ENCODE measurements at regions not wholly inside any gene's neighbourhood (a gene's known extent, or its start where the extent isn't known, plus 50 kb on each side); places are given as distances from the start of the nearest gene placed in this dataset.

DNA sequence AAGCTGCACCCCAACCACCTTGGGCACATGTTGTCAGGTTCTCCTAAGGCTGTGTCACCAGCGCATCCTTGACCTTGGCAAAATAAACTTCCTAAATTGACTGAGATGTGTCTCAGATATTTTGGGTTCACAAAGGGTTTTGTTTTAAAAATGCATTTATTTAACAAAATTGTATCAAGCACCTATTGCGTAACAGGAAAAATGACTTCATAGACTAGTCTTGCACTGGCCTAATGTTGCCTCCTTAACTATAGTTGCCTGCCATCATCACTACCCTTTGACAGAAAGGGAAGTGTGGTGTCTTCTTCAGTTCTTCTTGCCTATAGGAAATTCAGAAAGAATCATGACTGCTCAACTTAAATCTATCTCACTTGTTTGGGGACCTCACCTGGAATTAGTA lies 374.2 kb downstream of the SH2D1A start:
- TF ChIP-seq, protein P1, sequence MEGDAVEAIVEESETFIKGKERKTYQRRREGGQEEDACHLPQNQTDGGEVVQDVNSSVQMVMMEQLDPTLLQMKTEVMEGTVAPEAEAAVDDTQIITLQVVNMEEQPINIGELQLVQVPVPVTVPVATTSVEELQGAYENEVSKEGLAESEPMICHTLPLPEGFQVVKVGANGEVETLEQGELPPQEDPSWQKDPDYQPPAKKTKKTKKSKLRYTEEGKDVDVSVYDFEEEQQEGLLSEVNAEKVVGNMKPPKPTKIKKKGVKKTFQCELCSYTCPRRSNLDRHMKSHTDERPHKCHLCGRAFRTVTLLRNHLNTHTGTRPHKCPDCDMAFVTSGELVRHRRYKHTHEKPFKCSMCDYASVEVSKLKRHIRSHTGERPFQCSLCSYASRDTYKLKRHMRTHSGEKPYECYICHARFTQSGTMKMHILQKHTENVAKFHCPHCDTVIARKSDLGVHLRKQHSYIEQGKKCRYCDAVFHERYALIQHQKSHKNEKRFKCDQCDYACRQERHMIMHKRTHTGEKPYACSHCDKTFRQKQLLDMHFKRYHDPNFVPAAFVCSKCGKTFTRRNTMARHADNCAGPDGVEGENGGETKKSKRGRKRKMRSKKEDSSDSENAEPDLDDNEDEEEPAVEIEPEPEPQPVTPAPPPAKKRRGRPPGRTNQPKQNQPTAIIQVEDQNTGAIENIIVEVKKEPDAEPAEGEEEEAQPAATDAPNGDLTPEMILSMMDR (IDR thresholded peaks at IDR 0.05; ENCODE audit: unreplicated experiment in 3 of 3): no peak
- H3K27me3 Mint-ChIP-seq (ENCODE audit: low read depth): no peaks in the 10 kb centered on the region
- H3K9me3 Mint-ChIP-seq: no peaks in the 10 kb centered on the region
- no peaks in the 10 kb centered on the region for H3K36me3 Mint-ChIP-seq (ENCODE audit: low read depth)
- H3K4me1 Mint-ChIP-seq: no peaks in the 10 kb centered on the region
- H3K4me3 Mint-ChIP-seq: no peak overlapping the region
- H3K27ac Mint-ChIP-seq: no peak overlapping the region

DNA sequence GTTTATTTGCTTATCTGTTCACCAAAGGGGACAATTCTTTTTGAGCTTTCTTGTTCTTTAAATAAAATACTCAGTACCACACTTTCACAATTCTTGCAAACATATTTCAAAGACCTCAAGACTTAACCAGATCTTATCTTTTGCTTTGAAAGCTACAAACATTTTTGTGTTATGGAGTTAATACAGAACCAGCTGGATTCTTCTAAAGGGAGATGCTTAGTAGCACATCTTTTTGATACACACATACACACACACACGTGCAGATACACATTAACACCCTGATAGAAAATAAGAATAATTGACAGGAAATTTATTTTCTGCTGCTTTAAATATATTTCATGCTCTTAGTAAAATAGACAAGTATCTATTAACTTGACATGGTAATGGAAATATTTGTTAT lies 379.1 kb downstream of the SH2D1A start:
- H3K36me3 Mint-ChIP-seq (ENCODE audit: low read depth): no peaks in the 10 kb centered on the region
- H3K27me3 Mint-ChIP-seq (ENCODE audit: low read depth): no peaks in the 10 kb centered on the region
- H3K27ac Mint-ChIP-seq: no peak overlapping the region
- no peaks in the 10 kb centered on the region for H3K9me3 Mint-ChIP-seq
- no peaks in the 10 kb centered on the region for H3K4me1 Mint-ChIP-seq
- TF ChIP-seq, protein P1 (IDR thresholded peaks at IDR 0.05; ENCODE audit: unreplicated experiment in 3 of 3): no peak
- H3K4me3 Mint-ChIP-seq: no peak overlapping the region

DNA sequence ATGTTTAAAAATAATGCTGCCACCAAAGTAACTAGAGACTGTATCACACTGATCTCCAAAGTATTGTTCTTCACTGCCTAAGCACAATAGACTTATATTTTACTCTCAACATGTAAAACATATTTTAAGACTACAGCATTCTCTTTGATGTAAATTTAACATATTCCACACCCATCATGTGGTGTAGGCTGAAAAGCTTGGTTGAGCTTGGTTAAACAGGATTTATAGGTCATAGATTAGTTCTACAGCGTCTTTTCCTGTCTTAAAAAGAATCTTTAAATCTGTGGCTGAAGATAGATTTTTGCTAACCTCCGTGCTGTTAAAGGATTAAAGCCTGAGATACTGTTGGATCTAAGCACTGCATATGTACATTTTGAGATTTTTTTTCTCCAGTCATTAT lies 379.9 kb downstream of the SH2D1A start:
- TF ChIP-seq, protein P1 (IDR thresholded peaks at IDR 0.05; ENCODE audit: unreplicated experiment in 3 of 3): no peak
- Mint-ChIP-seq H3K27ac (no peak overlapping the region), H3K27me3 (ENCODE audit: low read depth) (no peaks in the 10 kb centered on the region), H3K4me3 (no peak overlapping the region), H3K36me3 (ENCODE audit: low read depth) (no peaks in the 10 kb centered on the region), H3K4me1 (no peaks in the 10 kb centered on the region), H3K9me3 (no peaks in the 10 kb centered on the region)

DNA sequence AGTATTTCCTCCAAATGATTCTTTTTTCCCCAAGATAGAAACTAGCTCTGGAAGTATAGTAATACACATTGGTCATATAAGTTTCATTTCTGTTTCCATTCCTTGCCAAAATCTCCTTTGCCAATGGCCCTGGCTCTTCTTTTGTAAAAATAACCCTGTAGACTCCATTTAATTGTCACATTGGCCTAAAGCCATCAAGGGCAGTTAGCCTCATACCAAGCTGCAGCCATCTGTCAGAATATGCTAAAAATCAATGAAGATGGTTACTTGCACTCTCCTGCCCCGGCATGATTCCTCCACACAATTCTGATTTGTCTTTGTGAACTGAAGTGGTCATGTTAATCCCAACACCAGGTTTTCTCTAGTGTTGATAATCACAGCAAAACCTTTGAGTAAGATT lies 380.5 kb downstream of the SH2D1A start:
- H3K4me1 Mint-ChIP-seq: no peaks in the 10 kb centered on the region
- H3K9me3 Mint-ChIP-seq: no peaks in the 10 kb centered on the region
- no peaks in the 10 kb centered on the region for H3K27me3 Mint-ChIP-seq (ENCODE audit: low read depth)
- TF ChIP-seq, protein P1 (IDR thresholded peaks at IDR 0.05; ENCODE audit: unreplicated experiment in 3 of 3): no peak
- no peak overlapping the region for H3K27ac Mint-ChIP-seq
- H3K4me3 Mint-ChIP-seq: no peak overlapping the region
- H3K36me3 Mint-ChIP-seq (ENCODE audit: low read depth): no peaks in the 10 kb centered on the region

DNA sequence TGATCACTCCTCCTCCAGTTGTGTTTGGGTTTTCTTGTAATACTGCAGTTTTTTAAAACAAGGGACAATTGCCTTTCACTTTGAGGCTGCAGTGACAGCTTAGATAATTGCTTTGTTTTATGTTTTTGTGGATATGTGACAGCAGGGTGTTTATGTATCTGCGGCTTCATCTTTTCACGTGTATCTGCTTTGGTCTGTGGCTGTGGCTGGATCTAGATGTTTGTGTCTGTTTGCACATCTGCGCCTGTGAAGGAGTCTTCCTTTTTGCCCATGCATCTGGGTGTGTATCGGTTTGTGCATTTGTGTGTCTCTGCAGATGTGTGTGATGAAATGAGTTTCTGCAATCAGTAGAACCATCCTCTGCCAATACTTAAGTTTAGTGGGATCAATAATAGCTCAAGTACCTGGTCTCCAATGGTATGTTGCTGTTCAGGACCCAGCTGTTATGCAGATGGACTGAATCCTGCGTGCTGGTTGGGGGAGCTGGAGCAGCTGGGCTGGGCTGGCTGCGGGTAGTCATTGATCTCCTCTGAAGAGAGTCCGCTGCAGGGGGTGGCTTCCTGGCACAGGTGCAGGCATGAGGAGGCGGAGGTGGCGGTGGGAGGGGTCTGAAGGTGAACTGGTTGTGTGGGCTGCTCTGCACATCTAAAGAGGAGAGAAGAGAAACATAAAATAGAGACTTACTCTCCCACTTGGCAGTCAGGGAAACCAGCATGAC lies 390.3 kb downstream of the SH2D1A start:
- TF ChIP-seq, protein P1 (IDR thresholded peaks at IDR 0.05; ENCODE audit: unreplicated experiment in 3 of 3): no peak
- no peak overlapping the region for H3K27ac Mint-ChIP-seq
- no peak overlapping the region for H3K4me3 Mint-ChIP-seq
- peaks cover 6% of the 10 kb centered on the region for H3K27me3 Mint-ChIP-seq (ENCODE audit: low read depth)
- no peaks in the 10 kb centered on the region for H3K36me3 Mint-ChIP-seq (ENCODE audit: low read depth)
- no peaks in the 10 kb centered on the region for H3K9me3 Mint-ChIP-seq
- H3K4me1 Mint-ChIP-seq: peaks cover 6% of the 10 kb centered on the region

DNA sequence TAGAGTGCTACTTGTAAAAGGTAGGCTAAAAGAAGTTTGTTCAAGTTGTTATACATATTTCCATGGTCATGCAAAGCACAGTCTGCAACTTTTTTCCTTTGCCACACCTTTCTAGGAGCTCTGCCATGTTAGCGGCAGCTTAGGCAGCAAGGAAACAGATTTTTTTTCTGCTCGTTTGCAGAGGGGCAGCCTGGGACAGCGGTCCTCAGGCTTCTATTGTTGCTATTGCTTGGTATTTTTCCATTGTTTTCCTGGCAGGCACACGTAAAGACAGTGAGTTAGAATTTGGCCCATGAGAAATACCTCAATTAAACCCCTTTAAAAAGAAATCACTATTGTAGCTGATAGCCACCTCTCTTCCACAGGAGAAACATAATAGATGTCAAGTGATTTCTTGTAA lies 391.4 kb downstream of the SH2D1A start:
- Mint-ChIP-seq H3K9me3 (no peaks in the 10 kb centered on the region), H3K27me3 (ENCODE audit: low read depth) (peaks cover 6% of the 10 kb centered on the region), H3K27ac (peak overlapping the region in 1 of 3 experiments; percentile 44), H3K36me3 (ENCODE audit: low read depth) (no peaks in the 10 kb centered on the region), H3K4me1 (peaks cover 6% of the 10 kb centered on the region), H3K4me3 (no peak overlapping the region)
- TF ChIP-seq, protein P1 (IDR thresholded peaks at IDR 0.05; ENCODE audit: unreplicated experiment in 3 of 3): no peak

Data from nephron (organoid).